ENCODE measurements at regions not wholly inside any gene's neighbourhood (a gene's known extent, or its start where the extent isn't known, plus 50 kb on each side); places are given as distances from the start of the nearest gene placed in this dataset.
A peak's percentile ranks its signal among the peaks of the same experiment; 100 is the strongest.
"Not testable (repeated sequence)": the region's sequence is repeated elsewhere in the genome, so short reads cannot be mapped to it uniquely, and the experiment has no call there.

- no peak for DNase-seq (ENCODE audit: low spot score in 2 of 2)
- 0 to 39% methylated on average over 22 to 88 of the region's 88 CpGs for WGBS, 2 donors
Measured at GRCh38 chrX:140091125-140091886, 126.0 kb upstream of the CXorf66 start.

GRCh38 chrX:140090800-140091124, 125.4 kb upstream of the CXorf66 start:
- Histone ChIP-seq H3K27me3 (peaks cover 0 to 13% of the 10 kb centered on the region in 2 donors), H3K9me3 (no peaks in the 10 kb centered on the region), H3K4me1 (peaks cover 0 to 8% (median 0%) of the 10 kb centered on the region in 4 donors), H3K36me3 (no peaks in the 10 kb centered on the region), H3K27ac (peak overlapping the region in 1 of 4 donors; percentile 59), H3K4me3 (peak overlapping the region; percentile 3 to 55 (median 20))
- no peak for TF ChIP-seq CTCF (IDR thresholded peaks at IDR 0.05)
- no peak for TF ChIP-seq EP300 (IDR thresholded peaks at IDR 0.05)
- no peak for TF ChIP-seq POLR2A (IDR thresholded peaks at IDR 0.05)
- WGBS, 2 donors: 7 to 43% methylated on average over 15 of the region's 15 CpGs
- no peak for DNase-seq (ENCODE audit: low spot score in 2 of 2)

More at GRCh38 chrX:140091125-140091886, 126.0 kb upstream of the CXorf66 start:
- Histone ChIP-seq H3K4me3 (peak overlapping the region; percentile 22 to 55 (median 38)), H3K36me3 (no peaks in the 10 kb centered on the region), H3K27ac (peak overlapping the region in 1 of 4 donors; percentile 59), H3K27me3 (peaks cover 0 to 13% of the 10 kb centered on the region in 2 donors), H3K9me3 (no peaks in the 10 kb centered on the region), H3K4me1 (peaks cover 0 to 8% (median 0%) of the 10 kb centered on the region in 4 donors)
- TF ChIP-seq POLR2A (IDR thresholded peaks at IDR 0.05) (no peak), CTCF (IDR thresholded peaks at IDR 0.05) (peak in 2 of 5 experiments; percentile 17 to 18)

GRCh38 chrX:140088438-140088837, 123.1 kb upstream of the CXorf66 start:
- peaks cover 0 to 7% of the 10 kb centered on the region in 2 donors for H3K27me3 ChIP-seq
- no peak for DNase-seq (ENCODE audit: low spot score in 2 of 2)
- no peaks in the 10 kb centered on the region for H3K9me3 ChIP-seq
- peaks cover 0 to 8% (median 0%) of the 10 kb centered on the region in 4 donors for H3K4me1 ChIP-seq
- no peak for TF ChIP-seq CTCF (IDR thresholded peaks at IDR 0.05)
- H3K27ac ChIP-seq: no peak overlapping the region
- 55 to 89% methylated on average over 2 of the region's 2 CpGs for WGBS, 2 donors
- no peaks in the 10 kb centered on the region for H3K36me3 ChIP-seq
- H3K4me3 ChIP-seq: no peak overlapping the region

GRCh38 chrX:140087875-140088274, 122.6 kb upstream of the CXorf66 start:
- Histone ChIP-seq H3K9me3 (no peaks in the 10 kb centered on the region), H3K36me3 (no peaks in the 10 kb centered on the region), H3K4me3 (no peak overlapping the region), H3K4me1 (peaks cover 0 to 8% (median 0%) of the 10 kb centered on the region in 4 donors), H3K27ac (no peak overlapping the region), H3K27me3 (peaks cover 0 to 6% of the 10 kb centered on the region in 2 donors)
- 45 to 46% methylated on average over 4 of the region's 4 CpGs for WGBS, 2 donors
- TF ChIP-seq CTCF (IDR thresholded peaks at IDR 0.05): no peak
- no peak for TF ChIP-seq EP300 (IDR thresholded peaks at IDR 0.05)
- no peak for TF ChIP-seq POLR2A (IDR thresholded peaks at IDR 0.05)
- no peak for DNase-seq (ENCODE audit: low spot score in 2 of 2)

- H3K4me3 ChIP-seq: no peak overlapping the region
- peaks cover 0 to 2% (median 0%) of the 10 kb centered on the region in 4 donors for H3K4me1 ChIP-seq
- H3K9me3 ChIP-seq: no peaks in the 10 kb centered on the region
- no peak for TF ChIP-seq CTCF (IDR thresholded peaks at IDR 0.05)
- no peak for TF ChIP-seq POLR2A (IDR thresholded peaks at IDR 0.05)
- no peak for TF ChIP-seq EP300 (IDR thresholded peaks at IDR 0.05)
- H3K27me3 ChIP-seq: peaks cover 0 to 6% of the 10 kb centered on the region in 2 donors
- DNase-seq (ENCODE audit: low spot score in 2 of 2): no peak
- no peaks in the 10 kb centered on the region for H3K36me3 ChIP-seq
- no peak overlapping the region for H3K27ac ChIP-seq
Measured at GRCh38 chrX:140086691-140087090, 121.4 kb upstream of the CXorf66 start.

GRCh38 chrX:140074851-140075250, 109.5 kb upstream of the CXorf66 start:
- DNase-seq (ENCODE audit: low spot score in 2 of 2); H3K27ac ChIP-seq; H3K4me1 ChIP-seq; H3K27me3 ChIP-seq; H3K4me3 ChIP-seq; H3K36me3 ChIP-seq; H3K9me3 ChIP-seq: not testable (repeated sequence)
- WGBS, 2 donors: no CpG with 5 or more reads among the region's 2 CpGs
